Endothelial cell (in vitro differentiated cells): ENCODE measurements at regions not wholly inside any gene's neighbourhood (a gene's known extent, or its start where the extent isn't known, plus 50 kb on each side); places are given as distances from the start of the nearest gene placed in this dataset.

Experiments used
- DNase-seq: peaks from one replicate; pipeline ENCODE4 v3.0.0; 2021; ENCODE audit warnings: low spot score
- H3K27ac Mint-ChIP-seq: one replicate; pipeline ENCODE4 v1.8.0; 2021; ENCODE audit warnings: mixed read lengths, inconsistent platforms; ENCODE audit not compliant: unreplicated experiment
- H3K27me3 Mint-ChIP-seq: one replicate; pipeline ENCODE4 v1.8.0; 2021; ENCODE audit warnings: mild to moderate bottlenecking, moderate library complexity, mixed read lengths, inconsistent platforms; ENCODE audit not compliant: unreplicated experiment
- H3K36me3 Mint-ChIP-seq: one replicate; pipeline ENCODE4 v1.8.0; 2021; ENCODE audit warnings: mild to moderate bottlenecking, low read depth, mixed read lengths, inconsistent platforms; ENCODE audit not compliant: unreplicated experiment
- H3K4me1 Mint-ChIP-seq: one replicate; pipeline ENCODE4 v1.8.0; 2021; ENCODE audit warnings: mild to moderate bottlenecking, mixed read lengths, inconsistent platforms; ENCODE audit not compliant: unreplicated experiment
- H3K4me3 Mint-ChIP-seq: one replicate; pipeline ENCODE4 v1.8.0; 2021; ENCODE audit warnings: mild to moderate bottlenecking, mixed read lengths, inconsistent platforms; ENCODE audit not compliant: unreplicated experiment
- H3K9me3 Mint-ChIP-seq: one replicate; pipeline ENCODE4 v1.8.0; 2021; ENCODE audit warnings: mixed read lengths, inconsistent platforms; ENCODE audit not compliant: unreplicated experiment
- CTCF ChIP-seq: fragments of 200-600 bp; sonication (generic); IDR thresholded peaks from one replicate; pipeline ENCODE4 v1.5.0; 2021; ENCODE audit warnings: antibody characterized with exemption; ENCODE audit not compliant: unreplicated experiment

DNA sequence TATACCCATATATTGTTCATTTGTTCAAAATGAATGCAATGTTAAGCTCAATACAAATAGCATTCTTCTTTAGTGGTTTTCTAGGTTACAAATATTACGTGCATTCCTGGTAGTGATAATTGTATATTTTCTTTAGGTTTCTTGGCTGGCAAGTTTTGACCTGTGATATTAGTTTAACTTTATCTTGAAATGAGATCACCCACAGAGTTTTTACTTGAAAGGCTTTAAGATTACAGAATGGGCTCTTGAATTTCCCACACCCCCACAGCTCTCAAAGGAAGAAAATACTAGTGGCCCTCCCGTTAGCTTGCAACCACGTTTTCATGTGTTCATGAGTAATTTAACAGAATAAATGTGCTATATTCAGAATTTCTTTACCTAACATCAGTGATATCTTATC lies 1315.5 kb upstream of the GJE1 start:
- H3K27ac Mint-ChIP-seq, result no peak overlapping the region
- H3K4me3 Mint-ChIP-seq, result no peak overlapping the region
- no peaks in the 10 kb centered on the region for H3K9me3 Mint-ChIP-seq
- no peak for DNase-seq
- no peaks in the 10 kb centered on the region for H3K4me1 Mint-ChIP-seq
- TF ChIP-seq CTCF, result no peak
- peaks cover under 1% of the 10 kb centered on the region for H3K27me3 Mint-ChIP-seq
- no peaks in the 10 kb centered on the region for H3K36me3 Mint-ChIP-seq

- Mint-ChIP-seq H3K9me3 (no peaks in the 10 kb centered on the region), H3K36me3 (no peaks in the 10 kb centered on the region), H3K4me1 (no peaks in the 10 kb centered on the region), H3K27ac (no peak overlapping the region), H3K4me3 (no peak overlapping the region), H3K27me3 (no peaks in the 10 kb centered on the region)
- no peak for TF ChIP-seq CTCF
- no peak for DNase-seq
These were observed 1316.0 kb upstream of the GJE1 start for GRCh38 chr6:140816681-140817080.

DNA sequence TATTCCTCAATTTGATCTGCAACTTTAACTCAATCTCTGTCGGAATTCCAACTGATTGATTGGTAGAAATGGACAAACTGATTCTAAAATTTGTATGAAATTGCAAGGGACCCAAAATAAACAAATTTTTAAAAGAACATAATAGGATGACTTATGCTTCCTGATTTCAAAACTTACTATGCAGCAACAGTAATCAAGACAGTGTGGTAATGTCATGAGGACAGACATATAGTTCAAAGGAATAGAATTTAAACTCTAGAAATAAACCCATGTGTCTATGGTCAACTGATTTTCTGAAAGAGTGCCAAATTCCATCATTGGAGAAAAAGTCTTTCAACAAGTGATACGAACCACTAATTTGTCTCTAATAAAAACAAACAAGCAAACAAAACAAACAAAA lies 1320.1 kb upstream of the GJE1 start:
- Mint-ChIP-seq H3K9me3 (no peaks in the 10 kb centered on the region), H3K4me3 (no peak overlapping the region)

DNA sequence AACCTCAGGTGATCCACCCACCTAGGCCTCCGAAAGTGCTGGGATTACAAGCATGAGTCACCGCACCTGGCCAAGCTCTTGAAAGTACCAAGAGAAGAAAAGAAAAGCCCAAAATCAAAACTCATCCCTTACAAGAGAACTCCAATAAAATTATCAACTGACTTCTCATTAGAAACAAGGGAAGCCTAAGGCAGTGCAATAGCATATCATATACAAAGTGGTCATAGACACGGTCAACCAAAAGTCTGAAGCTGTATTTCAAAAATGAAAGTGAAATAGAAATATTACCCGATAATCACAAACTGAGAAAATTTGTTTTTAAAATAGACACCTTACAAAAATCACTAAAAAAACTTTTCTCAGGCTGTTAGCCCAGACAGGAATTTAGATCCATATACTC lies 1321.1 kb upstream of the GJE1 start:
- no peak for DNase-seq
- Mint-ChIP-seq H3K9me3 (no peaks in the 10 kb centered on the region), H3K27me3 (peaks cover 6% of the 10 kb centered on the region), H3K4me1 (no peaks in the 10 kb centered on the region), H3K27ac (no peak overlapping the region), H3K36me3 (no peaks in the 10 kb centered on the region), H3K4me3 (no peak overlapping the region)
- no peak for TF ChIP-seq CTCF

More for the DNA sequence above, 1320.1 kb upstream of the GJE1 start:
- H3K36me3 Mint-ChIP-seq, result no peaks in the 10 kb centered on the region
- DNase-seq, result no peak
- H3K27ac Mint-ChIP-seq, result no peak overlapping the region
- TF ChIP-seq CTCF, result no peak
- peaks cover 6% of the 10 kb centered on the region for H3K27me3 Mint-ChIP-seq
- H3K4me1 Mint-ChIP-seq, result no peaks in the 10 kb centered on the region

DNA sequence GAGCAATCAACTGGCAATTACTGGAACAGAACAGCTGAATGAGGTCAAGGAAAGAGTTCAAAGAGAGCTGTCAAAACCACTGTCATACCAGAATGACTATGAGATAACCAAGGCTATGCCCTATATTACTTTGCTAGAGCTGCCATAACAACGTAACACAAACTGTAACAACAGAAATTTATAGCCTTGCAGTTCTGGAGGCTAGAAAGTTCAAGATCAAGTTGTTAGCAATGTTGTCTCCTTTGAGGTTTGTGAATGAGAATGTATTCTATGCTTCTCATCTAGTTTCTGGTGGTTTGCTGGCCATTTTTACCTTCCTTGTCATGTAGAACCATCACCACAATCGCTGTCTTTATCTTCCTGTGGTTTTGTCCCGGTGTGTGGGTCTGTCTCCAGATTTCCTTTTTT lies 1323.0 kb upstream of the GJE1 start:
- no peak for TF ChIP-seq CTCF
- DNase-seq, result no peak
- H3K27ac Mint-ChIP-seq, result no peak overlapping the region

More for the DNA sequence above, 1323.0 kb upstream of the GJE1 start:
- Mint-ChIP-seq H3K4me1 (no peaks in the 10 kb centered on the region), H3K9me3 (no peaks in the 10 kb centered on the region), H3K36me3 (no peaks in the 10 kb centered on the region), H3K4me3 (no peak overlapping the region), H3K27me3 (peaks cover 6% of the 10 kb centered on the region)
